HEK293 (cell line): ENCODE measurements at regions not wholly inside any gene's neighbourhood (a gene's known extent, or its start where the extent isn't known, plus 50 kb on each side); places are given as distances from the start of the nearest gene placed in this dataset.

Source experiments
- CTCF ChIA-PET: fragments of 350-600 bp; formaldehyde crosslinking; extraction: SDS; loops from one replicate; lab custom pipeline; 2021; ENCODE audit warnings: antibody characterized with exemption; lab: Yijun Ruan, JAX
- POLR2A ChIA-PET: fragments of 300-600 bp; formaldehyde crosslinking; extraction: SDS; loops from one replicate; lab custom pipeline; 2020; ENCODE audit warnings: antibody characterized with exemption, inconsistent platforms; lab: Yijun Ruan, JAX
- H3K27ac ChIP-seq: fragments of 200-500 bp; sonication (Bioruptor generic); 2 replicates; pipeline ENCODE4 v1.5.1; 2014; ENCODE audit warnings: low read depth, low read length, control low read depth, inconsistent platforms; ENCODE audit errors: extremely low read depth
- H3K36me3 ChIP-seq, 2 experiments: fragments of 200-500 bp in 1 of 2; sonication (Bioruptor generic) in 1 of 2; 1 replicate in 1 of 2; 2 replicates in 1 of 2; pipeline ENCODE4 v1.5.1; 2014 to 2017; ENCODE audit warnings: inconsistent platforms in 2 of 2, low read length in 2 of 2; ENCODE audit not compliant: control insufficient read depth in 2 of 2, insufficient read depth in 1 of 2
- H3K4me1 ChIP-seq: fragments of 200-500 bp; sonication (Bioruptor generic); 2 replicates; pipeline ENCODE4 v1.5.1; 2014; ENCODE audit warnings: mild to moderate bottlenecking, low read length, inconsistent platforms; ENCODE audit not compliant: control insufficient read depth, insufficient read depth
- H3K4me3 ChIP-seq: 2 replicates; pipeline ENCODE4 v1.5.1; 2011; ENCODE audit warnings: low read depth, mild to moderate bottlenecking, control low read depth, low read length, moderate library complexity
- H3K9me3 ChIP-seq: fragments of 200-500 bp; sonication (Bioruptor generic); 2 replicates; pipeline ENCODE4 v1.5.1; 2014; ENCODE audit warnings: low read depth, low read length, inconsistent platforms; ENCODE audit not compliant: control insufficient read depth, insufficient read depth
- EGR2 ChIP-seq: fragments of 450-650 bp; formaldehyde crosslinking; IDR thresholded peaks from 2 replicates; pipeline ENCODE4 v1.5.1; 2016; ENCODE audit warnings: low read depth, missing biosample characterization, missing genetic modification characterization
- HOXC10 ChIP-seq: sonication (generic); formaldehyde crosslinking; IDR thresholded peaks from 2 replicates; pipeline ENCODE4 v1.8.1; 2023; ENCODE audit warnings: mild to moderate bottlenecking, missing genetic modification reagents
- MEIS1 ChIP-seq: sonication (generic); formaldehyde crosslinking; IDR thresholded peaks from 2 replicates; pipeline ENCODE4 v1.8.1; 2022; ENCODE audit warnings: missing genetic modification reagents, mild to moderate bottlenecking, borderline replicate concordance
- OVOL3 ChIP-seq: fragments of 450-650 bp; formaldehyde crosslinking; IDR thresholded peaks from 2 replicates; pipeline ENCODE4 v1.5.1; 2016; ENCODE audit warnings: missing biosample characterization, missing genetic modification characterization
- ZNF138 ChIP-seq: fragments of 450-650 bp; formaldehyde crosslinking; IDR thresholded peaks from 2 replicates; pipeline ENCODE4 v1.5.1; 2016; ENCODE audit warnings: missing biosample characterization, missing genetic modification characterization, borderline replicate concordance
- ZNF140 ChIP-seq: fragments of 450-650 bp; formaldehyde crosslinking; IDR thresholded peaks from 2 replicates; pipeline ENCODE4 v1.5.1; 2016; ENCODE audit warnings: missing biosample characterization, missing genetic modification characterization
- ZNF155 ChIP-seq: fragments of 450-650 bp; formaldehyde crosslinking; IDR thresholded peaks from 2 replicates; pipeline ENCODE4 v1.5.1; 2016; ENCODE audit warnings: missing biosample characterization, missing genetic modification characterization
- ZNF157 ChIP-seq: fragments of 450-650 bp; formaldehyde crosslinking; IDR thresholded peaks from 2 replicates; pipeline ENCODE4 v1.5.1; 2016; ENCODE audit warnings: missing biosample characterization, missing genetic modification characterization
- ZNF169 ChIP-seq: fragments of 450-650 bp; formaldehyde crosslinking; IDR thresholded peaks from 2 replicates; pipeline ENCODE4 v1.5.1; 2016; ENCODE audit warnings: missing biosample characterization, missing genetic modification characterization
- ZNF19 ChIP-seq: fragments of 450-650 bp; formaldehyde crosslinking; IDR thresholded peaks from 2 replicates; pipeline ENCODE4; 2016; ENCODE audit warnings: missing biosample characterization, missing genetic modification characterization, low read depth
- ZNF211 ChIP-seq: fragments of 450-650 bp; formaldehyde crosslinking; IDR thresholded peaks from 2 replicates; pipeline ENCODE4 v1.5.1; 2016; ENCODE audit warnings: low read depth, missing biosample characterization, missing genetic modification characterization
- ZNF292 ChIP-seq: fragments of 450-650 bp; formaldehyde crosslinking; IDR thresholded peaks from 2 replicates; pipeline ENCODE4 v1.5.1; 2016; ENCODE audit warnings: low read depth, missing biosample characterization, missing genetic modification characterization, borderline replicate concordance
- ZNF548 ChIP-seq: fragments of 450-650 bp; formaldehyde crosslinking; IDR thresholded peaks from 2 replicates; pipeline ENCODE4 v1.5.1; 2016; ENCODE audit warnings: missing biosample characterization, missing genetic modification characterization
- ZNF558 ChIP-seq: fragments of 450-650 bp; formaldehyde crosslinking; IDR thresholded peaks from 2 replicates; pipeline ENCODE4 v1.5.1; 2016; ENCODE audit warnings: missing biosample characterization, missing genetic modification characterization
- ZNF600 ChIP-seq: fragments of 450-650 bp; formaldehyde crosslinking; IDR thresholded peaks from 2 replicates; pipeline ENCODE4 v1.5.1; 2016; ENCODE audit warnings: missing biosample characterization, missing genetic modification characterization
- ZNF626 ChIP-seq: fragments of 450-650 bp; sonication (Bioruptor Pico); formaldehyde crosslinking; IDR thresholded peaks from 2 replicates; pipeline ENCODE4 v1.5.1; 2018; ENCODE audit warnings: missing biosample characterization, missing genetic modification characterization, inconsistent platforms
- ZNF629 ChIP-seq: fragments of 450-650 bp; formaldehyde crosslinking; IDR thresholded peaks from 2 replicates; pipeline ENCODE4 v1.5.1; 2017; ENCODE audit warnings: missing biosample characterization, missing genetic modification characterization
- ZNF670 ChIP-seq: fragments of 450-650 bp; formaldehyde crosslinking; IDR thresholded peaks from 2 replicates; pipeline ENCODE4 v1.5.1; 2016; ENCODE audit warnings: missing biosample characterization, missing genetic modification characterization, low read depth
- ZNF776 ChIP-seq: fragments of 450-650 bp; formaldehyde crosslinking; IDR thresholded peaks from 2 replicates; pipeline ENCODE4 v1.5.0; 2017; ENCODE audit warnings: missing biosample characterization, missing genetic modification characterization, borderline replicate concordance
- ZNF777 ChIP-seq: fragments of 450-650 bp; formaldehyde crosslinking; IDR thresholded peaks from 2 replicates; pipeline ENCODE4 v1.5.1; 2017; ENCODE audit warnings: missing biosample characterization, missing genetic modification characterization, borderline replicate concordance
- ZNF837 ChIP-seq: fragments of 450-650 bp; formaldehyde crosslinking; IDR thresholded peaks from 2 replicates; pipeline ENCODE4 v1.5.1; 2016; ENCODE audit warnings: missing biosample characterization, missing genetic modification characterization
- TF ChIP-seq, protein P1 (sequence below): fragments of 450-650 bp; formaldehyde crosslinking; IDR thresholded peaks from 2 replicates; pipeline ENCODE4 v1.5.1; 2016; ENCODE audit warnings: missing biosample characterization, missing genetic modification characterization, borderline replicate concordance
- TF ChIP-seq, protein P2 (sequence below): fragments of 450-650 bp; formaldehyde crosslinking; IDR thresholded peaks from 2 replicates; pipeline ENCODE4 v1.5.1; 2017; ENCODE audit warnings: missing biosample characterization, missing genetic modification characterization
- TF ChIP-seq, protein P3 (sequence below): fragments of 450-650 bp; formaldehyde crosslinking; IDR thresholded peaks from 2 replicates; pipeline ENCODE4 v1.5.1; 2016; ENCODE audit warnings: missing biosample characterization, missing genetic modification characterization

DNA sequence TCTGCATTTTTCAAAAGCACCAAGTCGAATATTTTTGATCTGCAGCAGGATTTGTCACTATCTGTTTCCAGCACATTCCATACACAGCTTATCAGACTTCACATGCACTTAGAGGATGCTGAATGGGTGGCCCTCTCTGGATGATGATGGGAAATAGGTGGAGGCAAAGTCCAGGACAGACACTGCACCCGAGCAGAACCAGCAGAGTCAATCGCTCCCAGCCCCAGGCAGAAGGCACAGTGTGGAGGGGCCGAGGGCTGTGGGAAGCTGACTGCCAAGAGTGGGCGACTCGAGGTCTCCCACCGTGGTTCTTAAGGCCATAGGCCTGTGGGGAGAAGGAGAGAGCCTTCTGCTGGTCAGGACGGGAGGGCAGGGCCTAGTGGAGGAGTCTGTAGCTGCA lies 490.2 kb upstream of the MGMT start (continued):
- TF ChIP-seq ZNF292 (tag by site-specific recombination) (no peak), ZNF670 (tag by site-specific recombination) (no peak), ZNF155 (no peak)
- TF ChIP-seq, all 188 proteins: peak for 0

DNA sequence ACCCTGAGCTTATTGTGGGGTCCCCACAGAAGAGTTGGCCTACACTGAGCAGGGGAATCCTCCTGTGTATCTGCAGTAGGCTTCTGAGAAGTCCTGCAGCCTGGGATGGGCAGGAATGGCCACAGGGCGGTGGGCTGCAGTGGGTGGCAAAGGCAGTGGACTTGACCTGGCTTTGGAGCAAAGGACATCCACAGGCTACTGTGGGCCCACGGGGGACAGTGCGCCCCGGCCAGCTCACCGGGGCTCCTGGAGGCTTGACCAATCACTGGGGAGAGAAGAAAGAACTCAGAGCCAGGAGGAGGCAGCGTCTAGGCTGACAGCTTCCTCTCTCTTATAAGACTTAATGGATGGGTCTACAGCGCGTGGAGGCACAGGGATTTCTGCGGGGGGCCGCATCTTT lies 488.8 kb upstream of the MGMT start:
- no peak overlapping the region for H3K27ac ChIP-seq
- TF ChIP-seq ZNF776 (tag by site-specific recombination) (no peak), ZNF169 (tag by site-specific recombination) (no peak), ZNF777 (tag by site-specific recombination) (no peak), EGR2 (tag by site-specific recombination) (no peak), MEIS1 (CRISPR knock-in tag) (no peak), ZNF157 (tag by site-specific recombination) (no peak), ZNF600 (tag by site-specific recombination) (no peak), ZNF548 (no peak), ZNF558 (tag by site-specific recombination) (no peak)
- TF ChIP-seq, protein P1, sequence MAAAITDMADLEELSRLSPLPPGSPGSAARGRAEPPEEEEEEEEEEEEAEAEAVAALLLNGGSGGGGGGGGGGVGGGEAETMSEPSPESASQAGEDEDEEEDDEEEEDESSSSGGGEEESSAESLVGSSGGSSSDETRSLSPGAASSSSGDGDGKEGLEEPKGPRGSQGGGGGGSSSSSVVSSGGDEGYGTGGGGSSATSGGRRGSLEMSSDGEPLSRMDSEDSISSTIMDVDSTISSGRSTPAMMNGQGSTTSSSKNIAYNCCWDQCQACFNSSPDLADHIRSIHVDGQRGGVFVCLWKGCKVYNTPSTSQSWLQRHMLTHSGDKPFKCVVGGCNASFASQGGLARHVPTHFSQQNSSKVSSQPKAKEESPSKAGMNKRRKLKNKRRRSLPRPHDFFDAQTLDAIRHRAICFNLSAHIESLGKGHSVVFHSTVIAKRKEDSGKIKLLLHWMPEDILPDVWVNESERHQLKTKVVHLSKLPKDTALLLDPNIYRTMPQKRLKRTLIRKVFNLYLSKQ (tag by site-specific recombination), result no peak
- TF ChIP-seq, protein P2, sequence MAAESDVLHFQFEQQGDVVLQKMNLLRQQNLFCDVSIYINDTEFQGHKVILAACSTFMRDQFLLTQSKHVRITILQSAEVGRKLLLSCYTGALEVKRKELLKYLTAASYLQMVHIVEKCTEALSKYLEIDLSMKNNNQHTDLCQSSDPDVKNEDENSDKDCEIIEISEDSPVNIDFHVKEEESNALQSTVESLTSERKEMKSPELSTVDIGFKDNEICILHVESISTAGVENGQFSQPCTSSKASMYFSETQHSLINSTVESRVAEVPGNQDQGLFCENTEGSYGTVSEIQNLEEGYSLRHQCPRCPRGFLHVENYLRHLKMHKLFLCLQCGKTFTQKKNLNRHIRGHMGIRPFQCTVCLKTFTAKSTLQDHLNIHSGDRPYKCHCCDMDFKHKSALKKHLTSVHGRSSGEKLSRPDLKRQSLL (tag by site-specific recombination), result no peak
- TF ChIP-seq, all 188 proteins: peak for 0
- Histone ChIP-seq H3K4me3 (no peak overlapping the region), H3K9me3 (no peaks in the 10 kb centered on the region), H3K4me1 (no peaks in the 10 kb centered on the region), H3K36me3 (no peaks in the 10 kb centered on the region)
- CTCF ChIA-PET, result no interaction called here
- POLR2A ChIA-PET, result no interaction called here

DNA sequence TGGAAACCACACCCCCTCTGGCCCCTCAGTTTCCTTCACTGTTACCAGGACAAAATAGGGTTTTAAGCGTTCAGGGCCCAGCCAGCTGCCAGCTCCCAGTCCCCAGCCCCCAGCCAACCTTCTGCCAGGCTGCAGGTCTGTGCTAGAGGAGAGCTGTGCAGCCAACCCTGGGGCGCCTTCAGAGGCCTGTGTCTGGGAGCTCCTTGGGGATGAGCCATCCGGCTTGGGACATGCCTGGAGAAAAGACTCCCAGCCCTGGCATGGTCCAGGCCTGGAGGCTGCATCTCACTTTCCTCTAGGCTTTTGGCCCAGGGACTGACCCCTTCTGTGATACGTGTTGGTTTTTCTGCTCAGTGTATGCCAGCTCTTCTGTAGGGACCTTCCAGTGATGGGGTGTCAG lies 487.6 kb upstream of the MGMT start:
- ChIA-PET POLR2A (no interaction called here), CTCF (no interaction called here)
- Histone ChIP-seq H3K27ac (no peak overlapping the region), H3K9me3 (no peaks in the 10 kb centered on the region), H3K4me3 (no peak overlapping the region), H3K4me1 (no peaks in the 10 kb centered on the region), H3K36me3 (no peaks in the 10 kb centered on the region)
- TF ChIP-seq ZNF140 (tag by site-specific recombination) (no peak), ZNF629 (tag by site-specific recombination) (no peak), ZNF837 (tag by site-specific recombination) (no peak), ZNF211 (no peak), ZNF138 (tag by site-specific recombination) (no peak), ZNF626 (tag by site-specific recombination) (no peak), HOXC10 (CRISPR knock-in tag) (no peak), OVOL3 (tag by site-specific recombination) (no peak), ZNF19 (tag by site-specific recombination) (no peak)
- TF ChIP-seq, protein P3, sequence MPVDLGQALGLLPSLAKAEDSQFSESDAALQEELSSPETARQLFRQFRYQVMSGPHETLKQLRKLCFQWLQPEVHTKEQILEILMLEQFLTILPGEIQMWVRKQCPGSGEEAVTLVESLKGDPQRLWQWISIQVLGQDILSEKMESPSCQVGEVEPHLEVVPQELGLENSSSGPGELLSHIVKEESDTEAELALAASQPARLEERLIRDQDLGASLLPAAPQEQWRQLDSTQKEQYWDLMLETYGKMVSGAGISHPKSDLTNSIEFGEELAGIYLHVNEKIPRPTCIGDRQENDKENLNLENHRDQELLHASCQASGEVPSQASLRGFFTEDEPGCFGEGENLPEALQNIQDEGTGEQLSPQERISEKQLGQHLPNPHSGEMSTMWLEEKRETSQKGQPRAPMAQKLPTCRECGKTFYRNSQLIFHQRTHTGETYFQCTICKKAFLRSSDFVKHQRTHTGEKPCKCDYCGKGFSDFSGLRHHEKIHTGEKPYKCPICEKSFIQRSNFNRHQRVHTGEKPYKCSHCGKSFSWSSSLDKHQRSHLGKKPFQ (tag by site-specific recombination), result no peak
